CD8-positive, alpha-beta memory T cell (primary cell): ENCODE measurements at regions not wholly inside any gene's neighbourhood (a gene's known extent, or its start where the extent isn't known, plus 50 kb on each side); places are given as distances from the start of the nearest gene placed in this dataset.

Experiments used
- CTCF ChIA-PET: fragments of 350-600 bp; sonication (Branson Sonifier 250); formaldehyde crosslinking; loops from one replicate; lab custom pipeline; 2021; ENCODE audit warnings: antibody characterized with exemption; lab: Charles Lee
- POLR2A ChIA-PET: fragments of 350-600 bp; sonication (Branson Sonifier 250); formaldehyde crosslinking; loops from one replicate; lab custom pipeline; 2021; ENCODE audit warnings: antibody characterized with exemption; lab: Charles Lee
- DNase-seq, 5 donors: peaks; one replicate each; pipeline versions ENCODE4 v3.0.0 to v3.0.0-alpha.2; 2020 to 2022; ENCODE audit warnings: mixed read lengths in 1 of 5
- H3K27ac ChIP-seq: one replicate; pipeline ENCODE4 v1.7.0; 2013; ENCODE audit warnings: low read depth, mild to moderate bottlenecking, low read length, moderate library complexity
- H3K27me3 ChIP-seq: 2 replicates; pipeline ENCODE4 v1.7.0; 2013; ENCODE audit warnings: low read length, mild to moderate bottlenecking; ENCODE audit not compliant: insufficient read depth, poor library complexity, severe bottlenecking
- H3K36me3 ChIP-seq: 2 replicates; pipeline ENCODE4 v1.7.0; 2013; ENCODE audit warnings: mild to moderate bottlenecking, low read length, moderate library complexity; ENCODE audit not compliant: insufficient read depth
- H3K4me1 ChIP-seq: 2 replicates; pipeline ENCODE4 v1.7.0; 2013; ENCODE audit warnings: mild to moderate bottlenecking, low read length, moderate library complexity; ENCODE audit not compliant: insufficient read depth
- H3K4me3 ChIP-seq: 2 replicates; pipeline ENCODE4 v1.7.0; 2013; ENCODE audit warnings: mild to moderate bottlenecking, low read length
- H3K9me3 ChIP-seq: 2 replicates; pipeline ENCODE4 v1.7.0; 2013; ENCODE audit warnings: mild to moderate bottlenecking, low read length
- H3K27ac Mint-ChIP-seq, 8 donors: one replicate each; pipeline ENCODE4 v1.8.0; 2020 to 2021; ENCODE audit warnings: mixed read lengths in 8 of 8, mild to moderate bottlenecking in 6 of 8, inconsistent platforms in 3 of 8, moderate library complexity in 3 of 8
- H3K27me3 Mint-ChIP-seq, 2 donors: one replicate each; pipeline ENCODE4 v1.8.0; 2020 to 2021; ENCODE audit warnings: mixed read lengths in 2 of 2, mild to moderate bottlenecking in 1 of 2, moderate library complexity in 1 of 2
- H3K36me3 Mint-ChIP-seq, 3 donors: one replicate each; pipeline ENCODE4 v1.8.0; 2020 to 2021; ENCODE audit warnings: mixed read lengths in 3 of 3, inconsistent platforms in 1 of 3, mild to moderate bottlenecking in 1 of 3
- H3K4me1 Mint-ChIP-seq, 3 donors: one replicate each; pipeline ENCODE4 v1.8.0; 2020 to 2021; ENCODE audit warnings: mixed read lengths in 3 of 3, inconsistent platforms in 1 of 3, mild to moderate bottlenecking in 1 of 3
- H3K4me3 Mint-ChIP-seq, 7 donors: one replicate each; pipeline ENCODE4 v1.8.0; 2020 to 2021; ENCODE audit warnings: mixed read lengths in 7 of 7, mild to moderate bottlenecking in 6 of 7, moderate library complexity in 4 of 7, inconsistent platforms in 2 of 7
- H3K9me3 Mint-ChIP-seq, 5 donors: one replicate each; pipeline ENCODE4 v1.8.0; 2020 to 2022; ENCODE audit warnings: mixed read lengths in 5 of 5, mild to moderate bottlenecking in 3 of 5, moderate library complexity in 2 of 5, inconsistent platforms in 1 of 5

DNA sequence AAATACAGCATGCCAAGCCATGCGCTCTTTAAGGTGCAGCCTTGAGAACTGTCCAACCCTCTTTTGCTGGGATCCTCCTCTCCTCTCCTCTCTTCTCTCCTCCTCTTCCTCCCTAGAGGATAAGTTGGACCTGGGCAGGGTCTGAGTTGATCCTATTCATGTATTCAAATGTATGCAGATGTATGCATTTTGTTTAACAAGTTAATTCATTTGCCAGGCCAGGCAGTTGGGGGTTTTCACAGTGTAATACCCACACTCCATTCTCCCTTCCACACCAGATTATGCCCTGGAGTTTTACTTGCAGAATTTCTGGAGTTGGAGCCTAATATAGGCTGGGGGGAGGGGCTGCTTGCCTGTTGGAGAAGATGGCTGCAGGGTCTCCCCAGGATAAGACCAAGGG lies 226.2 kb upstream of the SDK2 start:
- H3K27ac Mint-ChIP-seq: no peak overlapping the region
- ChIA-PET POLR2A (no interaction called here), CTCF (no interaction called here)
- no peak overlapping the region for H3K4me3 Mint-ChIP-seq
- no peaks in the 10 kb centered on the region for H3K4me1 Mint-ChIP-seq
- H3K4me1 ChIP-seq: no peaks in the 10 kb centered on the region
- H3K9me3 Mint-ChIP-seq: no peaks in the 10 kb centered on the region
- no peaks in the 10 kb centered on the region for H3K36me3 ChIP-seq
- no peaks in the 10 kb centered on the region for H3K36me3 Mint-ChIP-seq
- DNase-seq: no peak
- H3K27me3 ChIP-seq: no peaks in the 10 kb centered on the region
- H3K27ac ChIP-seq: no peak overlapping the region
- no peaks in the 10 kb centered on the region for H3K9me3 ChIP-seq
- H3K27me3 Mint-ChIP-seq: peaks cover 4 to 9% of the 10 kb centered on the region in 2 donors
- H3K4me3 ChIP-seq: no peak overlapping the region

DNA sequence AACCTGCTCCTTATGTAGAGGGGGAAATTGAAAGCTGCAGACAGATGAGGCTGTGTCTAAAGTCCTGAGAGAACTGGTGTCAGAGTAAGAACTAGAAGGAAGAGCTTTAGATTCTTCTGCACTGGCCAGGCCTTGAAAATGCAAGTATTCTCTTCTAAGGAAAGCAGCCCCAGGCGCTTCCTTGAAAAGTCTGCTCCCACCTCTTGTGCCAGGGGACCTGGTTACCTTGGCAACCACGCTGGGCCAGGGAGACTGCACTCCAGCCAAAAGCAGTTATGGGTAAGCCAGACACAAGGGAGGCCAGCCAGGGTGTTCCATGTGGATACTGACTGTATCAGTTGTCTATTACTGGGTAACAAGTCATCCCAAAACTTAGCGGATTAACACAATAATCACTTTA lies 228.6 kb upstream of the SDK2 start:
- no peaks in the 10 kb centered on the region for H3K4me1 ChIP-seq
- H3K36me3 ChIP-seq: no peaks in the 10 kb centered on the region
- H3K36me3 Mint-ChIP-seq: no peaks in the 10 kb centered on the region
- H3K27ac ChIP-seq: no peak overlapping the region
- H3K4me1 Mint-ChIP-seq: no peaks in the 10 kb centered on the region
- no peaks in the 10 kb centered on the region for H3K9me3 Mint-ChIP-seq
- peaks cover 9% of the 10 kb centered on the region in 2 donors for H3K27me3 Mint-ChIP-seq
- H3K27ac Mint-ChIP-seq: no peak overlapping the region
- no peak overlapping the region for H3K4me3 Mint-ChIP-seq
- no peaks in the 10 kb centered on the region for H3K27me3 ChIP-seq
- ChIA-PET POLR2A (no interaction called here), CTCF (no interaction called here)
- no peaks in the 10 kb centered on the region for H3K9me3 ChIP-seq
- no peak for DNase-seq
- no peak overlapping the region for H3K4me3 ChIP-seq

DNA sequence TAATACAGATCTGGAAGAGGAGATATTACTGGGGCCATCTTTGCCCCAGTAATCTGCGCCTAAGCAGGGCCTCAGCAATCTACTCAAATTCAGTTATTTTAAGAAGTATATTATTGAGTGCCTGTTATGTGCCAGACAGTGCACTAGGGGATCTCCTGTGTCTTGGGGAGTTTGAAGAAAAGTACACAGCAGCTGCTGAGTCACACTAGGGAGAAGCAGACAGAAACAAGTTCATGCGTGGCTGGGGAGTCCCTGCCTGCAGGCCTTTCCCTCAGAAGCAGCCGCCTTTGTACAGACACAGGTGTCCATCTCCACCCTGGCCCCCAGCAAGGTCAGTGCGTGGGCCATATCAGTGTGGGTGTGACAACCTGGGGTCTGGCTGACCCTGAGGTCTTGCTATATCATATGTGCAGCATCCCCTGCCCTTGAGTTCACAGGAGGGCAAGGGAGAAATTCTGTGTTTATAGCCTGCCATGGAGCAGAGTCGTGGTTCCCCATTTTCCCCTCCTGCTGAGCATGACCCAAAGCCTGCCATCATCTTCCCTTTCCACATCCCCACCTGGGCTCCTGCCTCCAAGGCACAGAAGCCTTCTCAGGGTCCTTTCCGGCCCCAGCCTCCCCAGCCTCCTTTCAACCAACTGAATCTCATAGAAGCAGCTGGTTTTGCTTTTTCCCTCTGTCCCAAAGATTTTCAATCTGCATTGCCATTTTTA lies 229.9 kb upstream of the SDK2 start:
- H3K27ac ChIP-seq: no peak overlapping the region
- no peak for DNase-seq
- H3K4me1 ChIP-seq: no peaks in the 10 kb centered on the region
- Mint-ChIP-seq H3K4me1 (no peaks in the 10 kb centered on the region), H3K27me3 (peaks cover 9% of the 10 kb centered on the region in 2 donors), H3K27ac (no peak overlapping the region), H3K9me3 (no peaks in the 10 kb centered on the region), H3K36me3 (no peaks in the 10 kb centered on the region), H3K4me3 (no peak overlapping the region)
- CTCF ChIA-PET: no interaction called here
- H3K4me3 ChIP-seq: no peak overlapping the region
- H3K36me3 ChIP-seq: no peaks in the 10 kb centered on the region
- H3K27me3 ChIP-seq: no peaks in the 10 kb centered on the region
- POLR2A ChIA-PET: no interaction called here
- no peaks in the 10 kb centered on the region for H3K9me3 ChIP-seq

DNA sequence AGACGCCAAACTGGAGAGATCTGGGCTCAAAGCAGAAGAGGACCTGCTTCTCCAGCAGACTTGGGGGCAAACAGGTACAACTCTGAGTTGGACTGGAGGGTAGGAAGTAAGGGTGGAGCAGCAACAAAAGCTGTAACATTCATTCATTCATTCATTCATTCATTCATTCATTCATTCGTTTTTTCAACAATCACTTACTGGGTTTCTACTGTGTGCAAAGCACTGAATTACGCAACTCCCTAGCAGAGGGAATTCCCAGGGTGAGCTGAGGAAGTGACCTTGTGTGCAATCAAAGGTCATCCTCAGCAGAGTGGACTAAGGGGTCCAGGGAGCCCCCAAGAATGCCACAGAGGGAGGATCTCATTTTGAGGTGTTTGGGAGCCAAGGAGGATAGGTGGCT lies 231.1 kb upstream of the SDK2 start:
- no peak overlapping the region for H3K27ac Mint-ChIP-seq
- no peak overlapping the region for H3K27ac ChIP-seq
- H3K4me1 Mint-ChIP-seq: no peaks in the 10 kb centered on the region
- H3K36me3 Mint-ChIP-seq: no peaks in the 10 kb centered on the region
- H3K4me3 ChIP-seq: no peak overlapping the region
- no peak overlapping the region for H3K4me3 Mint-ChIP-seq
- no peaks in the 10 kb centered on the region for H3K9me3 Mint-ChIP-seq
- H3K27me3 ChIP-seq: no peaks in the 10 kb centered on the region
- DNase-seq: no peak
- no peaks in the 10 kb centered on the region for H3K36me3 ChIP-seq
- ChIA-PET CTCF (no interaction called here), POLR2A (no interaction called here)
- H3K4me1 ChIP-seq: no peaks in the 10 kb centered on the region
- peaks cover 9 to 13% of the 10 kb centered on the region in 2 donors for H3K27me3 Mint-ChIP-seq
- H3K9me3 ChIP-seq: no peaks in the 10 kb centered on the region

DNA sequence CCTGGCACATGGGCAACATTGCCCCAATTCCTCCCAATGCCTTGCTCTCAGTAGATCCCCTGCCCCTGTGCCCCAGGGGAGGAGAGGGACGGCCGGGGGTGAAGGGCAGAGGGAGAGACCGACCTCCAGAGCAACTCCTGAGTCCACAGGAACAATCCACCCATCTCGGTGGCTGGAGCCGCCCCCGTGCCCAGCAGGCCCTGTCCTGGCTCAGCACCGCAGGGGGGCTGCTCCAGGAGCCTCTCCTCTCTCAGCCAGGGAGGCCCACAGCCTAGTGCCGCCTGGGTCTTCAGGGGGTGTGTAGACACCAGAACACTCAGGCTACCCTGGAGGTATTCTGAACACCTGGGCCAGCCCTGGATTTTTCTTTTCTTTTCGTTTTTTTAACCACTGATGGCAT lies 233.7 kb upstream of the SDK2 start:
- H3K27ac Mint-ChIP-seq: no peak overlapping the region

DNA sequence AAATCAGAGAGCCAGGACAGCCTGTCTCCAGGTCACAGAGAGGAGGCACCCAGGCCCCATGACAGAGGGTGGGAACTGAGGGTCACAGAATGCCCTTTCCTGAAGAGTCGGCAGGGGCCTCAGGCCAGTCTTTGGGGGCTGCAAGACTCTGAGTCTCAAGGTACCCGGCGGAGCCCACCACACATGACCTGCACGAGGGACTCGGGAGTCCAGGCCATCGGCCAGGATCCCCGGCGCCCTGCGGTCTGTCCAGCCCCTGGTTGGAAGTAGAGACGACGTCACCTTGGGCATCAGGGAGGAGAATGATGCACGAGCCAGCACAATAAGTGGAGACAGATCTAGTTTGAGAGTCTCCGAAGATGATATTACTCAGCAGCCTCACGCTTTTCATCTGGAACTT lies 234.7 kb upstream of the SDK2 start:
- no peak for DNase-seq
- Mint-ChIP-seq H3K36me3 (no peaks in the 10 kb centered on the region), H3K4me1 (no peaks in the 10 kb centered on the region), H3K27ac (peak overlapping the region in 1 of 8 donors; percentile 29), H3K4me3 (no peak overlapping the region), H3K9me3 (no peaks in the 10 kb centered on the region), H3K27me3 (peaks cover 5 to 19% of the 10 kb centered on the region in 2 donors)
- Histone ChIP-seq H3K36me3 (no peaks in the 10 kb centered on the region), H3K9me3 (no peaks in the 10 kb centered on the region), H3K4me1 (no peaks in the 10 kb centered on the region), H3K4me3 (no peak overlapping the region), H3K27me3 (no peaks in the 10 kb centered on the region), H3K27ac (no peak overlapping the region)
- CTCF ChIA-PET: no interaction called here
- POLR2A ChIA-PET: no interaction called here

More for the DNA sequence above, 233.7 kb upstream of the SDK2 start:
- H3K27ac ChIP-seq: no peak overlapping the region
- no peaks in the 10 kb centered on the region for H3K36me3 ChIP-seq
- H3K27me3 ChIP-seq: no peaks in the 10 kb centered on the region
- no peak overlapping the region for H3K4me3 Mint-ChIP-seq
- ChIA-PET CTCF (no interaction called here), POLR2A (no interaction called here)
- H3K4me3 ChIP-seq: no peak overlapping the region
- no peaks in the 10 kb centered on the region for H3K4me1 Mint-ChIP-seq
- DNase-seq: no peak
- H3K9me3 ChIP-seq: no peaks in the 10 kb centered on the region
- H3K4me1 ChIP-seq: no peaks in the 10 kb centered on the region
- no peaks in the 10 kb centered on the region for H3K9me3 Mint-ChIP-seq
- H3K36me3 Mint-ChIP-seq: no peaks in the 10 kb centered on the region
- H3K27me3 Mint-ChIP-seq: peaks cover 5 to 14% of the 10 kb centered on the region in 2 donors

DNA sequence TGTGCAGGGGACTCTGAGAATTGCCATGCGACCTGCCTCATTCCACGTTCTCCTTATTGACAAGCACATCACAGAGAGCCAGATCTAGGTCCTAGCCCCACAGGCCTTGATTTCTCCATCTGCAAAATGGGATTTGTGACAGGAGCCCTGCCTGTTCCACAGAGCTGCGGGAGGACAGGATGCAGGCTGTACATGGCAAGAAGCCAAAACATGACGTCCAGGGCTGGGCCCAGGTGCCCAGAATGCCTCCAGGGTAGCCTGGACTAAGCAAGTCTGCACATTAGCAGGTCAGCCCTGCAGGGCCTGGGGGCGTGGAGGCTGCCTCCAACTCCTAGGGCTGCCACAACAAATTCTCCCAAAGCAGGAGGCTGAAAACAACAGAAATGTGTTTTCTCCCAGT lies 235.7 kb upstream of the SDK2 start:
- Mint-ChIP-seq H3K27me3 (peaks cover 6 to 21% of the 10 kb centered on the region in 2 donors), H3K9me3 (no peaks in the 10 kb centered on the region), H3K4me3 (no peak overlapping the region), H3K27ac (no peak overlapping the region), H3K4me1 (no peaks in the 10 kb centered on the region), H3K36me3 (no peaks in the 10 kb centered on the region)
- DNase-seq: no peak
- Histone ChIP-seq H3K9me3 (no peaks in the 10 kb centered on the region), H3K36me3 (no peaks in the 10 kb centered on the region), H3K4me1 (no peaks in the 10 kb centered on the region), H3K27me3 (no peaks in the 10 kb centered on the region), H3K27ac (no peak overlapping the region), H3K4me3 (no peak overlapping the region)
- POLR2A ChIA-PET: no interaction called here
- CTCF ChIA-PET: interaction anchor here (1.4 kb wide), 1 partner anchor 13 kb away, joined by 3 read pairs; no protein-coding TSS in a partner anchor

DNA sequence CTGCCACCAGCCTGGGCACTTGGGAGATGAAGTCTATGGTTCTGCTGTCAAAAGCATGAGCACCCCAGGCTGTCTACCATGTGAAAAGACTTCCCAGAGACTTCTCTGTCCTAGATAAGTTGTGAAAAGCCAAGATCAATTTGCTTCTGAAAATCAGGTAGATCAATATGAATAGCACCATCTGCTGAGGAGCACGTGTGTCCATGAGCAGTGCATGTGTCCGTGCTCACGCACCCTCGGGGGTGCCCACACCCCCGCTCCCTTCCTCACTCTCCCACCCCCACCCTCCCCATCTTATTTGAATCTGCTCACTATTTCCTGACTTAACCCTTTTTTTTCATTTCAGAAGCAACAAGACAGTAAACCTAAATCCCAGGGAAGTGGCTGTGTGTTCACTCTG lies 238.3 kb upstream of the SDK2 start:
- CTCF ChIA-PET: no interaction called here

More for the DNA sequence above, 238.3 kb upstream of the SDK2 start:
- Mint-ChIP-seq H3K4me1 (no peaks in the 10 kb centered on the region), H3K36me3 (no peaks in the 10 kb centered on the region), H3K4me3 (no peak overlapping the region), H3K27me3 (peaks cover 1 to 19% of the 10 kb centered on the region in 2 donors), H3K9me3 (no peaks in the 10 kb centered on the region), H3K27ac (no peak overlapping the region)
- Histone ChIP-seq H3K4me3 (no peak overlapping the region), H3K9me3 (no peaks in the 10 kb centered on the region), H3K4me1 (no peaks in the 10 kb centered on the region), H3K36me3 (no peaks in the 10 kb centered on the region), H3K27me3 (no peaks in the 10 kb centered on the region), H3K27ac (no peak overlapping the region)
- POLR2A ChIA-PET: no interaction called here
- no peak for DNase-seq
